GM21825 (cell line): ENCODE measurements at regions not wholly inside any gene's neighbourhood (a gene's known extent, or its start where the extent isn't known, plus 50 kb on each side); places are given as distances from the start of the nearest gene placed in this dataset.

Experiments used
- ATAC-seq: cut with Tn5 transposase; IDR thresholded peaks from one replicate; pipeline ENCODE4 v1.9.1; 2021; ENCODE audit warnings: mild to moderate bottlenecking, moderate library complexity; ENCODE audit not compliant: unreplicated experiment

GRCh38 chr1:181142096-181142958 lies 53.8 kb downstream of the IER5 start:
- ATAC-seq: peak; percentile 57

GRCh38 chr1:181143102-181143859 lies 54.8 kb downstream of the IER5 start:
- no peak for ATAC-seq

GRCh38 chr1:181144238-181144637 lies 55.7 kb downstream of the IER5 start:
- no peak for ATAC-seq

DNA sequence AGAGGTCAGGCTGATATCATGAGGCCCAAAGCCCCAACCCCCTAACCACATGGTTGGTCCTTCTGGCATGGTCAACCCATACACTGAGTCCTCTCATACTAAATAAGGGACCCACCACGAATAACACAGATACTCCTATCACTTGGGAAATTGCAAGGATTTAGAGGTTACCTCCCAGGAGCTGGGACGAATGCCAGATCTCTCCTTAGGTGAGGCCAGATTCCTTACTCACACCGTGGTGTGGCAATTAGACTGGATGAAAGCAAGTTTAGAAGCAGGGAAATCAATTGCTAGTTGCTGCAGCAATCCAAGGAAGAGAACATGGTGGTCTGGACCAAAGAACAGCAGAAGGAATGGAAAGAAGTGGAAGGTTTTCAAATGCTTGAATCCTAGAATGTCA lies 60.1 kb downstream of the IER5 start:
- ATAC-seq: no peak

- peak; percentile 82 for ATAC-seq
Observed at GRCh38 chr1:181149326-181150125, 61.0 kb downstream of the IER5 start.

DNA sequence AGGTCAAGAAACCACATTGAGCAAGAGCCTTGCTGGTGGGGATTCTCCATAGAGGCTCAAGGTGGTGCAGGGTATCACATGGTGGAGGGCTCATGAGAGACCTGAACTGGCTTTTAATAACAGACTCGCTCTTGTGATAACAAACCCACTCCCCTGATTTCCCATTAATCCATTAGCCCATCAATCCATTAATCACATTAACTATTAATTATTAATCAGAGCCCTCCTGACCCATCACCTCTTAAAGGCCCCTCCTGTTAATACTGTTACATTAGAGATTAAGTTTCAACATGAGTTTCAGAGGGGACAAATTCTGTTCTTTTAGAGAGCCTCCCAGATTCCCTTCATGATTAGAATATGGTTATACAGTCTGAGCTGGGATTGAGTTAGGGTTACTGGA lies 61.8 kb downstream of the IER5 start:
- ATAC-seq: no peak

DNA sequence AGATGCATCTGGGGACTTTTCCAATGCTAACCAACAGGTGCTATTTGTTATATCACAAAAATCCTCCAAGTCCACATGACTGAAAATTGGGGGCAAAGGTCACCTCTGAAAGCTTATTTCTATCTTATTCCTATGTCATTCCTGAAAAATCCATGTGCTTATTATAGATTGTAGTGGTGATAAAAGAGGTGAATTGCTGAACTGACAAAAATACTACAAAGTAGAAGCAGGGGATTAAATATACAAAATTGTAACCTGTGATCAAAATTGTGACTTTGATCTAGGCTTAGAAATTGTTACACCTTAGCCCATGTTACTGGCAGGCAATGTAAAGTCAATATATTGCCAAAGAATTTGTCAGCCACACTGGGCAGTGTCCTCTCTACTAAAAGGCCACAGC lies 62.3 kb downstream of the IER5 start:
- no peak for ATAC-seq

- ATAC-seq: peak; percentile 34
Observed at GRCh38 chr1:181151378-181152326, 63.2 kb downstream of the IER5 start.

GRCh38 chr1:181152892-181153633 lies 64.6 kb downstream of the IER5 start:
- peak; percentile 60 for ATAC-seq

- ATAC-seq: no peak
Observed at GRCh38 chr1:181153634-181153961, 65.1 kb downstream of the IER5 start.

DNA sequence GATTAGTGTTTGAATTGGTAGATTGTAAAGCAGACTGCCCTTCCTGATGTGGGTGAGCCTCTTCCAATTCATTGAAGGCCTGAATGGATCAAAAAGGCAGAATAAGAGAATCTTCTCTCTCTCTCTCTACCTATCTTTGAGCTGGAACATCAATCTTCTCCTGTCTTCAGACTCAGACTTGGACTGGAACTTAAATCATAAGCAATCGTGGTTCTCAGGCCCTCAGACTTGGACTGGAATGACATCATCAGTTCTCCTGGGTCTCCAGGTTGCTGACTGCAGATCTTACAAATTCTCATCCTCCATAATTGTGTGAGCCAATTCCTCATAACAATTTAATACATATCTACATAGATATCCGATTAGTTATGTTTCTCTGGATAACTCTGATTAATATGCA lies 66.8 kb downstream of the IER5 start:
- no peak for ATAC-seq

- ATAC-seq: no peak
Observed at GRCh38 chr1:181159451-181160140, 71.1 kb downstream of the IER5 start.

DNA sequence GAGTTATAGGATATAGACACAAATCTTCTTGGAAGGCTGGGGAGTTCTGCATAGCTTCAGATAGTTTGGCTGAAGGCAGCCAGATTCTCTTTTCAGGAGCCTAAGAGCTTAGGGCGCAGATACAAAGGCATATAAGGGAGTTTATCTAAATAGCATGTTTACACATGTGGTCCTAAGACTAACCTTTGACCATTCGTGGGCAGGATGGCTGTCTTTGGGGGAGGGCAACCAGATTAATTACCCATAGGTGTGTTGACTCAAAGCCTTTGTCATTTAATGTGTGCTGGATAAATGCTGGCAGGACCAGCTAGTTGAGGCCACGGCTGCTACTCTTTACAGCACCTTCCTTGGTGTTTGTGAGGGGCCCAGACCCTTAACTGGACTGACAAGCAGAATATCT lies 71.8 kb downstream of the IER5 start:
- ATAC-seq: no peak

GRCh38 chr1:181160998-181161870 lies 72.7 kb downstream of the IER5 start:
- ATAC-seq: no peak

DNA sequence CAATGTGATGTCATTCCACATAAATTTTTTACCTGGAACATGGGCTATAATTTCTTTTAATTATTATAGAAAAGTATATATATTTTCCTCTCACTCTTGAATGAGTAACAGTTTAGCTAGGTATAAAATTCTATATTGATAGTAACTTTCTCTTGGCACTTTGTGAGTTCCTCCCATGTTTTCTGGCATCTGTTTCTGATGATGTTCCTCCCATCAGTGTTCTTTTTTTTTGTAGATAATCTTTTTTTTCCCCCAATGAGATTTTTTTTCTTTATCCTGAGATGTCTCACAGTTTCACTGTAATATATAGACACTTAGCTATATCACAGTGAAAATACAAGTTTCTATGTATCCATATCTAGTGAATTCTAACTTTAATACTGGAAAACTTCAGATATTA lies 75.2 kb downstream of the IER5 start:
- ATAC-seq: no peak

DNA sequence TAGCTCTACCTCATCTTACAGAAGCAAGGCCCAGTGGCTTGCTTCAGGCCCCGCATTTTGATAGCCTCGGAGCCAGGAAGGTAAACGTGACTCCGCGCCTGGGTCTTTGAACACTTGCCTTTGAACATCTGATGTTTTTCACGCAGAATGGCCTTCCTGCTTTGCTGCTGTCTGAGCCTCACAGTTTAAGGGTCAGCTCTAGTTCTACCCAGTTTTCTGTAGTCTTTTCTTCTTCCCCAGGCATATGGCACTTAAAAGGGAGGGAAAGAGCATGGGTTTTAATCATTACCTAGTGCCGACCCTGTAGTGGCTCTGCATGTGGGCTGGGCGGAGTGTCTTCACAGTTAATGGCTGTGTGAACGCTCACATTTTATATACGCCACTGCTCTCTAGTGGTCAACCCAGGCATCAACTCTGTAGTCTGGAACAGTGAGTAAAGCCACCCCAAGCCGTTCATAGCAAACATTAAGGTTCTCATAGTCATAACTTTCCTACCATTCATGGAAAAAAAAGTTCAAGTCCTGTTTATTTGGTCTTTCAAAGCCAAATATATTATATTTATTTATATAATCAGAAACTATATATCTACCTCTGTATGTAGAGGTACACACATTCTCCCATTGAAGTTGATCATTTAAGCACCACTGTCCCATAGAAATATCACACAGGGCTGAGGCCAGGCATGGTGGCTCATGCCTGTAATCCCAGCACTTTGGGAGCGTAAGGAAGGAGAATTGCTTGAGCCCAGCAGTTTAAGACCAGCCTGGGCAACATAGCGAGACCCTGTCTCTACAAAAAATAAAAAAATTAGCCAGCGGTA lies 78.1 kb downstream of the IER5 start:
- peak; percentile 94 for ATAC-seq

GRCh38 chr1:181169281-181169865 lies 80.9 kb downstream of the IER5 start:
- ATAC-seq: no peak
